Smooth muscle cell of the brain vasculature (primary cell): ENCODE measurements at regions not wholly inside any gene's neighbourhood (a gene's known extent, or its start where the extent isn't known, plus 50 kb on each side); places are given as distances from the start of the nearest gene placed in this dataset.
"Not testable (repeated sequence)": the region's sequence is repeated elsewhere in the genome, so short reads cannot be mapped to it uniquely, and the experiment has no call there.

ENCODE experiments used
- DNase-seq: peaks from one replicate; pipeline ENCODE4 v3.0.0-alpha.2; 2012; ENCODE audit warnings: low read depth, low spot score

DNA sequence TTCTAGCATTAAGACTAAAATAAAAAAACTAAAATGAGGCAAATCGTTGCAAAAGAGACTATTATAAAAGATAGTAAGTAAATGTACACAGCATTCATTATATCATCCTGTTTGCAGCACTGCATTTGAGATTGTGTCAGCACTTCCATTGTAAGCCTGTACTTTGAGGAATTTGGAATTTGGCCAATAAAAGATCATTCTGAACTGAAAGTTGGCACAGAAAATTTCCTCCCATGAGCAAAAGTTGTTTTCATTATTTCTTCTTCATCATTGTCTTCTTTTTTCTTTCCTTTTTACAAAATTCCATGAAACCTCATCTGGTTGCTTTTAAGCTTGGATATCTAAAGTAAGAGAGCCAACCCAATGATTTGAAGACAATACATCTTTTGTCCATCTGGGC is 199.3 kb upstream of the ADAMTSL1 start:
- DNase-seq, result no peak

DNA sequence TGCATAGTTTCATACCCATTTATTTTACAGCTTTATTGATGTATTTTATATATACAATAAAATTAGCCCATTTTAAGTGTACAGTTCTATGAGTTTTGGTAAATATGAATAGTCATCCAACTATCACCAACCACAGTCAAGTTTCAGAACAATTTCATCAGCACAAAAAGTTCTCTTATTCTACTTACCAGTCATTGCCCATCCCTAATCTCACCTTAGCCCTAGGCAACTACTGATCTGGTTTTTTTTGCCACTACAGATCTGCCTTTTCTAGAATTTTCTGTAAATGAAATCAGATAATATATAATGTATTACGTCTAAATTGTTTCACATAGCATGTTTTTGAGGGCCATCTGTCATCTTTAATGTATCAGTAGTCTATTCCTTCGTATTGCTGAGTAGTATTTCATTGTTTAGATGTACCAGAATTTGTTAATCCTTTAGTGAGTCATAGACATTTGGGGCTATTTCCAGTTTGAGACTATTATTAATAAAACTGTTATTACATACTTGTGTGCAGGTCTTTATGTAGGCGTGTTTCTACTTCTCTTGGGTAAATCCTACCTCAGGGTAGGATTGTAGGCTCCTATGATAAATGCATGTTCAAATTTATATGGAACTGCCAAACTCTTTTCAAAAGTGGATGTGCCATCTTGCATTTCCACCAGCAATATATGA is 198.5 kb upstream of the ADAMTSL1 start:
- DNase-seq, result no peak

DNA sequence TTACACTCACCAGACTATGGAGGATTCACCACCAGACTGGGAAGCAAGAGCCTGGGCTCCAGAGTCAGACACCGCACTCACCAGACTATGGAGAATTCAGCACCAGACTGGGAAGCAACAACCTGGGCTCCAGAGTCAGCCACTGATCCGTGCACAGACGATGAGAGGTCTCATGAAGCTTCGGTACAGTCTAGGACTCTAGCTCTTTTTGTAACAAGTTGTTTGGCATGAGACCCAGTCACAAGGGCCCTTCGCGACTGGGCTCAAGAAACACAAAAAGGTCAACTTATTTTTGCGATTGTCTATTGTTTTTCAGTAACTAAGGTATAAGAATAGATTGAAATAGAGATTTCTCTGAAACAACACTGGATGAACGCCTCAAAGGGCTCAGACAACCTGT is 192.7 kb upstream of the ADAMTSL1 start:
- no peak for DNase-seq

DNA sequence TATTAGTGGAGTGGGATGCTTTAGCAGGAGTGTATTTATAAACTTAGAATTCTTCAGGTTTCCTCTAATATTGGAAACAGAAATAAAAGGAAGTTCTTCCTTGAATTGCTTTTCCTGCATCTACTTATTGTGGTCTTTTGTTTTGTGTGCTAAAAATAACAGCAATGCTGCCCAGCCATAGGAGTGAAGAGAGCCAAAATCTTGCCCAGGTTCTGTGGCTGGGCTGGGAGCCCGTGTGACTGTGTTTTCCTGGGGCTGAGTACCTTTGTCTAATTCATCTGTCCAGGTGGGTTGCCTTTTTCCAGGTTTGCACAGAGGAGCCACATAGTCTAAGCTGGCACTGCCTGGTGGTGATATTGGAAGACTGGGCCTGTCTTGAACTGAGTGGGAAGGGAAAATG is 179.7 kb upstream of the ADAMTSL1 start:
- DNase-seq, result no peak

DNA sequence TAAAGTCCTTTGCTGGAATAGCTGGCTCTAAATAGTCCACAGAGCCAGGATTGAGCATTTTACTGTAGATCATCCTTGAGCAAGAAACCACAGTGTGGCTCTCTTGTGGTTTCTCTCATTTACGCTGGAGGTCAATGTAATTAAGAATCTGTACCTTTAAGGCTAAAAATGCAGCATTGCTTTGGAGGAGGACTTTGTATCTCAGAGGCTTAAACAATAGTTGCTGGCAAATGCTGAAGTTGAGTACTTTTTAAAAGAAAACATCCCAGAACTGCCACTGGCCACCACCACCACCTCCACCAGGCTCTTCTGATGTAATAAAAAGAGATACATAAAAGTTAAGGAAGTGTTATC is 177.3 kb upstream of the ADAMTSL1 start:
- DNase-seq, result no peak

DNA sequence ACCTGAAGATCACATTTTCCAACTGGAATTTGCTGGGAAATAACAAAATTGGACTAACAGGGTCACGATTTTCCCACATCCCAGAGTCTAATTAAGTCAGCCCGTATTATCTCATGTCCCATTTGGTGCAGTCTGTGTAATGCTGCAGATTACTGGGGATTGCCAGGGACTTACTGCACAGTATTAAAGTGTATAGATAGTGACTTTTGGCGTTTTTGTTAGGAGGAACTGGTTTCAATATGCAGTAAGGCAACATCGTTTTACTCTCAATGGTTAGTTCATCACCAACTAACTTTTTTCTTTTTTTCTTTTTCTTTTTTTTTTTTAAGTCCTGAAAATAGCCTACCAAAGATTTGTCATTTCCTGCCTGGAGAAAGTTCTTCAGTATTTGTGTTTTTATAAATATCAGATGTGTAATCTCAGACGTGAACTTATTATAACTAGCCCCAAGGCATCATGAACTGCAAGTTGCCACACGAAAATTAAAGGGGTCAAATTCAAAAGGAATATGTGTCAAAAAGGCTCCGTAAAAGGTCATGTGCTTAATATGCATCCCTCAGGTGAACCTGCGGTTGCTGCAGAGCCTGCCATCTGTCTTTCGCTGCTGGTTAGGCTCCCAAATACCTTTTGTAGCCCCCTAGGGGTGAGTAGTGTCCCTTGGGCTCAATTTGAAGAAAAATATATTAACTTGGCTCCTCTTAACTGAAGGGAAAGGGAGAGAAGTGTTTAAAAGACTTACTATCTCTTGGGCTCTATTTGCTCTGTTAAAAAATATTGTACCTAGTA is 176.7 kb upstream of the ADAMTSL1 start:
- no peak for DNase-seq

DNA sequence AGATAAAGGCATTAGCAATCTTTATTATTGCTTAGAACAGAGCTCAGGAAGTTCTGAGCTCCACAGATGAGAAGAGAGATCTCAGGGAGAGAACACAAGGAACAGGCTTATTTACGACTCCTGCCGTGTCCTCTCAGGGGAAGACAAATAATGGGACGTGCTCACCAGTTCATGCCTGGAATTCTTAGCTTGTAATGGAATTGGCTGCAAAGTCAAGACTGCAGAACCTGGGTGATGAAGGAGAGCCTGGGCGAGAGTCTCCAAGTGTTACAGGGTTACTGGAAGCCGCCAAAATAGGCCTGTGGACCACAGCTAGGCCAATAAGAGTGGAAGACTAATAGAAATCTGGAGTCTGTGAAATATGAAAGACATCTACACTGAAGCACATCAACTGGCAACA is 174.5 kb upstream of the ADAMTSL1 start:
- DNase-seq, result no peak

DNA sequence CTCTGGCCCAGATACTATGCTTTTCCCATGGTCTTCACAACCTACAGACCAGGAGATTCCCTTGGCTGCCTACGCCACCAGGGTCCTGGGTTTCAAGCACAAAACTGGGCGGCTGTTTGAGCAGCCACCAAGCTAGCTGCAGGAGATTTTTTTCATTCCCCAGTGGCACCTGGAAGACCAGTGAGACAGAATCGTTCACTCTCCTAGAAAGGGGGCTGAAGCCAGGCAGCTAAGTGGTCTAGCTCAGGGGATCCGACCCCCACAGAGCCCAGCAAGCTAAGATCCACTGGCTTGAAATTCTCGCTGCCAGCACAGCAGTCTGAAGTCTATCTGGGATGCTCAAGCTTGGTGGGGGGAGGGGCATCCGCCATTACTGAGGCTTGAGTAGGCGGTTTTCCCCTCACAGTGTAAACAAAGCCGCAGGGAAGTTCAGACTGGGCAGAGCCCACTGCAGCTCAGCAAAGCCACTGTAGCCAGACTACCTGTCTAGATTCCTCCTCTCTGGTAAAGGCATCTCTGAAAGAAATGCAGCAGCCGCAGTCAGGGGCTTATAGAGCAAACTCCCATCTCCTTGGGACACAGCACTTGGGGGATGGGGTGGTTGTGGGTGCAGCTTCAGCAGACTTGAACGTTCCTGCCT is 168.7 kb upstream of the ADAMTSL1 start:
- not testable (repeated sequence) for DNase-seq

DNA sequence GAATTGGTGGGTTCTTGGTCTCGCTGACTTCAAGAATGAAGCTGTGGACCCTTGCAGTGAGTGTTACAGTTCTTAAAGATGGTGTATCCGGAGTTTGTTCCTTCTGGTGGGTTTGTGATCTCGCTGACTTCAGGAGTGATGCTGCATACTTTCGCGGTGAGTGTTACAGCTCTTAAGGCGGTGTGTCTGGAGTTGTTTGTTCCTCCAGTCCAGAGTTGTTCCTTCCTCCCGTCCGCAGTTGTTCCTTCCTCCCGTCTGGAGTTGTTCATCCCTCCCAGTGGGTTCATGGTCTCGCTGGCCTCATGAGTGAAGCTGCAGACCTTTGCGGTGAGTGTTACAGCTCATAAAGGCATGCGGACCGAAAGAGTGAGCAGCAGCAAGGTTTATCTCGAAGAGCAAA is 159.6 kb upstream of the ADAMTSL1 start:
- no peak for DNase-seq

DNA sequence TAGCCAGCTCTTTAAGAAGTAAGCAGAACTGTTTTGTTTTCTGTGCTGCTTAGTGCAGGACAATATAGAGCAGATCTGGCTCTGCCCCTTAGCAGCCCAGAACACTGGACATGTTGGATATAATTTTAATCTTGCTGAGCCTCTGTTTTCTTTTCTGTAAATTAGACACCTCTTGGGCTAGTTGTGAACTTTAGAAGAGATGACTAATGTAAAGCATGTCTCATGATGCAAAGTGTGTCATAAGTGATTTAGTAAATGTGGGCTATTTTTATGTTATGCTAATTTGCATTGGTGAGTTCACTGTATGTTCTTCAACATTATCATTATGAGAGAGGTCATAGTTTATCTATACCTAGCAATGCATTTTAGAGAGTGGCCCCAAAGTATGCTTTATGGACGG is 156.1 kb upstream of the ADAMTSL1 start:
- DNase-seq, result no peak

DNA sequence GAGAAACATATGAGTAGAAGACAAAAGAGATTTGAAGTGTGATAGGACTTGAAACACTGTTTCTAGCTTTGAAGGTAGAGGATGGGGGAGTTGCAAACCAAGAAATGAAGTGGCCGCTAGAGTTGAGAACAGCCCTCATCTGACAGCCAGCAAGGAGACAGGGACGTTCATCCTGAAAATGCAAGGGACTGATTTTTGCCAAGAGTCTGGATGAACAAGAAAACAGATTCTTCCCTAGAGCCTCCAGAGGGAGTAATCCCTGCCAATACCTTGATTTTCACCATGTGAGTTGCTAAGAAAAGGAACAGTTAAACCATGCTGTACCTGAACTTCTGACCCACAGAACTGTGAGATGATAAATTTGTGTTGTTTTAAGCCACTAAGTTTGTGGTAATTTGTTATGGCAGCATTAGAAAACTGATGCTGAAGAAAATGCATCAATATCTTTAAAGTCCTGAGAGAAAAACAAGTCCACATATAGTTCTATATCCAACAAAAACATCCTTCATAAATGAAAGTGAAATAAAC is 154.0 kb upstream of the ADAMTSL1 start:
- no peak for DNase-seq

DNA sequence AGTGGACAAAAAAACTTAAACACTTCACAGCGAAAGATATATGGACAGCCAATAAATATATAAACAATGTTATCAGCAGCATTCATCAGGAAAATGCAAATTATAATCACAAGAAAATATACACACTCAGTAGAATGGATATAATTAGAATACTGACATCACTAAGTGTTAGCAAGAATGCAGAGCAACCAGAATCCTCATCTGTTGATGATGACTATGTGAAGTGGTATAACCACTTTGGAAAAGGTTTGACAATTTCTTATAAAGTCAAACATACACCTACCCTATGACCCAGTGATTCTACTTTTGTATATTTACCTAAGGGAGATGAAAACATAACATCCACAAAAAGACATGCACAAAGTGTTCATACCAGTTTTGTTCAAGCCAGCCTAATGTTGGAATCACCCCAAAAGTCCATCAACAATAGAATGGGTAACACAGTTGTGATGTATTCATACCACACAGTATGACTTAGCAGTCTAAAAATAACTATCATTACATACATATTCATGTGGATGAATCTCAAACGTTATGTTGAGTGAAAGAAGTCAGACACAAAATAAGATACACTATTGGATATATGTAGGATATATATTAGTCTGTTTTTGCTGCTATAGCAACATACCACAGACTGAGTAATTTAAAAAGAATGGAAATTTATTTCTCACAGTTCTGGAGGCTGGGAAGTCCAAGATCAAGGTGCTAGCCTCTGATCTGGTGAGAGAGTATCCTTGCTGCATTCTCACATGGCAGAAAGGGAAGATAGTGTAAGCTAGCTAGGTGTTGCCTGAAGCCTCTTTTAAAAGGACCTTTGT is 148.8 kb upstream of the ADAMTSL1 start:
- no peak for DNase-seq

DNA sequence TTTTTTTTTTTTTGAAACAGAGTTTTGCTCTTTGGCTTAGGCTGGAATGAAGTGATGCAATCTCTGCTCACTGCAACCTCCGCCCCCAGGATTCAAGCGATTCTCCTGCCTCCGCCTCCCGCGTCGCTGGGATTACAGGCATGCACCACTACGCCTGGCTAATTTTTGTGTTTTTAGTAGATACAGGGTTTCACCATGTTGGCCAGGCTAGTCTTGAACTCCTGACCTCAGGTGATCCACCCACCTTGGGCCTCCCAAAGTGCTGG is 148.3 kb upstream of the ADAMTSL1 start:
- not testable (repeated sequence) for DNase-seq

DNA sequence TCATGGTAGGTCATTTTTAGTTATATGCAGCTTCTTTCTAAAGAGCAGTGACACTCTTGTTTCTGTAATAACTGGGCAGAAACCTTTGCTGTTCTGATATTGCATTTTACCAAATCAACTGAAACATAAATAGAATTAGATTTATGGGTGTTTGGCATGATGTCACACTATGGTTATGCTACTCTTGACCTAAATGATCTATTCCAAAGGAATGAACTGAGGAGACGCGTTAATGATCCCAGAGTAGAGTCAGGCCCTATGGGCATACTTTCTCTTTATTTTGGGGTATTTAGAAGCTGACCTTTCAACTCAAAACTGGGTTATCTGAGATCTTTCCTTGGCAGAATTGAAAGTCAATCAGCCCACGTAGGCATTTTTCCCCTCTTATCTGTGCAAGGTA is 146.8 kb upstream of the ADAMTSL1 start:
- no peak for DNase-seq

DNA sequence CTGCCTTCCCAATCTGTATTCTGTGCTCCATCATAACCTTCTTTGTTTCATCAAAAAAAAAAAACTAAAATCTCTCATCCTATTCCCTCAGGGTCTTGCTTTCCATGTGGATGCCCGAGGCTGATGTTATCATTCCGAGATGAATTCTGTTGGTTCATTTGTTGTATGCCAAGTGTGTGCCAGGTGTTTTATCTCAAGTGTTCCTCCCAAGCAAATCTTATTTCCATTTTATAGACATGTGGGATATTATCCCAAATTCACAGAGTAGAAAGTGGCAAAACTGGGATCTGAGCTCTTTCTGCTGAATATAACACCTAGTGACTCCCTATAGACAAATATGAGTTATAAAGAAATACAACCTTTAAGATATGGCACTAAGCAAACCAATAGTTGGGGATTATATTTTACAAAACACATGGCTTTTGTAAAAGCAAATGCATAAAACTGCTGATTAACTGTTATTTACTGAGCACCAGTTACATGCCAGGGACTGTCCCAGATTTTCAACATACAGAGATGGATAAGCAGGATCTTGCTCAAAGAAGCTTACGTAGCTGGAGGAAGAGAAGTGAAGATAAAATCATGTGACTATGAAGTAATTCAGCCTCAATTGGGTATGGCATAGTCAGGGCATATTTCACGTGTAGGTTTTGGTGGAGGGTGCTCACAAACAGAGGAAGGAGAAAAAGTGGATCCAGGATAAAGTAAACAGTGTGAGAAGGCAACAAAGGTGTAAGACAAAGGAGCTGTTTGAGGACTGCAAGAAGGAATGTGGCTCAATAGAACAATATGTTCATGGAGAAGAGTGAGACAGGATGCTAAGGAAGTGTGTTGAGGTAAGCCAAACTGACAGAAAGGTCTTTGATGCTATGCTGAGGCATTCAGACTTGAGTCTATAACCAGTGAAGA is 143.3 kb upstream of the ADAMTSL1 start:
- DNase-seq, result no peak

DNA sequence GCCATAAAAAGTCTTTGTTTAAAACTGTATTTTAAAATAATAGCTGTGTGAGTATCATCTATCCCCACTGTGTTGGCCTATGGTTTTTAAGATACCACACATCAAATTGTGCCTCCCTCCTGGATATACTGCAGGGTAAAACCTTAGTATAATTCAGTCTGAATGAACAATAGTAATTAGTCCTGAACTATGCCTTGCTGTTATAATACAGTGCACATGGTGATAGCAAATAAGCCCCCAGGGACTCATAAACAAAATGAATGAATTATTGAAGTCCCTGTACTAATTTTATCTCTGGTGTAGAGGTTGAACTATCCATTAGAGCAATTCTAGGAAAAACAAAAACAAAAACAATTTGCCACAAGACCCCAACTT is 142.7 kb upstream of the ADAMTSL1 start:
- DNase-seq, result no peak

DNA sequence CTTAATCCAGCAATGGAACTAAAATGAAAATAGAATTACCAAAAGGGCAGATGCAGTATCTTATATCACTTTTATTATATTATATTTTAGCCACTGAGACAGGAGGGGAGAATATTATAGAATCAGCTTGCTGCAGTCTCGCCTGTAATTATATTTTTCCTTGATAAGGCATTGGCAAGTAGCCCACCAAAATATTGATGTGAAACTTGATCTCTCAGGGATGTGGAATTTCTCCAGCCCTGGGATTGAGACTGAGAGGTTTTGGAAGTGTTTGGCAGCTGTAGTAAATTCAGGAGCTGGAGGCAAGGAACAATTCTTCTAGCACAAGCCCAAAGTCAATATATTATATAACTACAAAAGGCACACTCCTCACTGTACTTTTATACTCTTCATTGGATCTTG is 142.1 kb upstream of the ADAMTSL1 start:
- DNase-seq, result no peak

DNA sequence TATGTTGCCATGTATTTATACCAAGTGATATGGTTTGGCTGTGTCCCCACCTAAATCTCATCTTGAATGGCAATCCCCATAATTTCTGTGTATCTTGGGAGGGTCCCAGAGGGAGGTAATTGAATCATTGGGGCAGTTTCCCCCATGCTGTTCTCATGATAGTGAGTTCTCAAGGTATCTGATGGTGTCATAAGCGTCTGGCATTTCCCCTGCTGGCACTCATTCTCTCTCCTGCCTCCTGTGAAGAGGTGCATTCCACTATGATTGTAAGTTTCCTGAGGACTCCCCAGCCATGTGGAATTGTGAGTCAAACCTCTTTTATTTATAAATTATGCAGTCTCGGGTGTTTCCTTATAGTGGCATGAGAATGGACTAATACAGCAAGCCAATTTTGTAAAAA is 140.8 kb upstream of the ADAMTSL1 start:
- DNase-seq, result no peak

DNA sequence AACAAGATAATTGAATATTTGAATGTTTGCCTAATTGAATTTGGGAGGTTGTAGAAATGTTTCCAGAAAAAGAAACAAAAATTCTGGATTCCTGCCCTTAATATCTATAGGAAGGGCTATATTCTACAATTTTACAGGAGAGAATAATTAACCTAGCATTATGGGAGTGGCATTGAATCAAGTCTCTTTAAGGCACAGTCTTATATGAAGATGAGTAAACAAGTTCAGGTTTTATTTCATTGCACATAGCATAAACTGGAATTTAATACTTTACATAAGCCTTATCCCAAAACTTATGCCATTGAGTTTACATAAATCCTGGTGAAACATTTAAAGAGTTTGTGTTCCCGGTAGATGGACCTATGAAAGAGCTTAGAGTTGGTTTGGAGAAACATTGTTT is 138.1 kb upstream of the ADAMTSL1 start:
- no peak for DNase-seq

DNA sequence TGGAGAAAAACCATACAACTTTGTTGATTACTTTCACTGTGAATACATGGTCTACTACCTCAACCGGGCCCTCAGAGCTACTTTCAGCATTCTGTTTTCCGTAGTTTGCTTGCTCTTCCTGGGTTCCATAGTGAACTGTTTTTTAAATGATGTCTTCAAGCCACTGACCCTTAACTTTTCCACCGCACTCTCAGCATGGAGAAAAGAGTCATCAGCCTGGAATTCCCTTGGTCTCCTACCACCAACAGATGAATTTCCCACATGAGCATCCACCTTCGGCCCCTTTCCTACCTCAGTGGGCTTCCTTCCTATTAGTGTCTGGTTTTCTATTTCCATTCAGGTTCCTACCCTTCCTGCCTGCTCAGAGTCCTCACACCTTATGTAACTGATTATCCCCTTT is 135.9 kb upstream of the ADAMTSL1 start:
- DNase-seq, result peak; percentile 61

DNA sequence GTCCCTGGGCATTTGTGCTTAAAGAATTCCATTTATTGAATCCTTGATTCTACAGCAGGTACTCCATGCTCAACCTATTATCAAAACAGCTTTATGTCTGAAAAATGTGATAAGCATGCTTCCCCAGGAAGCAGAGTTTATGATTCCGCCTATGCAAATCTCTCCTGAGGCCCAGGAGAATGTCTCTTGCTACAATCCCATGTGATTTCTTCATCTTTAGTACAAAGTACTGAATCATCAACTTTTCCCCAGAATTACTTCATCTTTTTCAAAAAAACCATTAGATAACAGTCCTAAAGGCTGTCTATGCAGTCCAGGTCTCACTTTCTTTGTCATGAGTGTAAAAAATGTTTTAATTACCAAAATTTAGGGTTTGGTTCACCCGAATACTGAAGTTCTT is 130.2 kb upstream of the ADAMTSL1 start:
- no peak for DNase-seq
